GM18868 (cell line): ENCODE measurements at regions not wholly inside any gene's neighbourhood (a gene's known extent, or its start where the extent isn't known, plus 50 kb on each side); places are given as distances from the start of the nearest gene placed in this dataset.
"Not testable (repeated sequence)": the region's sequence is repeated elsewhere in the genome, so short reads cannot be mapped to it uniquely, and the experiment has no call there.

Experiments used
- ATAC-seq: cut with Tn5 transposase; IDR thresholded peaks from one replicate; pipeline ENCODE4 v1.9.1; 2021; ENCODE audit warnings: mild to moderate bottlenecking, moderate library complexity; ENCODE audit not compliant: unreplicated experiment

GRCh38 chr15:54779271-54779670 lies 417.5 kb downstream of the RSL24D1 start:
- no peak for ATAC-seq

- no peak for ATAC-seq
Observed at GRCh38 chr15:54776410-54776809, 420.3 kb downstream of the RSL24D1 start.

GRCh38 chr15:54772663-54773062 lies 424.1 kb downstream of the RSL24D1 start:
- ATAC-seq, result no peak

- not testable (repeated sequence) for ATAC-seq
Observed at GRCh38 chr15:54749461-54749860, 447.3 kb downstream of the RSL24D1 start.

- ATAC-seq, result no peak
Observed at GRCh38 chr15:54722342-54722986, 474.3 kb downstream of the RSL24D1 start.

- ATAC-seq, result no peak
Observed at GRCh38 chr15:54719325-54719724, 477.4 kb downstream of the RSL24D1 start.

- ATAC-seq, result no peak
Observed at GRCh38 chr15:54707805-54708752, 488.7 kb downstream of the RSL24D1 start.

GRCh38 chr15:54687628-54688027 lies 509.1 kb downstream of the RSL24D1 start:
- no peak for ATAC-seq
